ENCODE measurements at regions not wholly inside any gene's neighbourhood (a gene's known extent, or its start where the extent isn't known, plus 50 kb on each side); places are given as distances from the start of the nearest gene placed in this dataset.
A peak's percentile ranks its signal among the peaks of the same experiment; 100 is the strongest.

DNA sequence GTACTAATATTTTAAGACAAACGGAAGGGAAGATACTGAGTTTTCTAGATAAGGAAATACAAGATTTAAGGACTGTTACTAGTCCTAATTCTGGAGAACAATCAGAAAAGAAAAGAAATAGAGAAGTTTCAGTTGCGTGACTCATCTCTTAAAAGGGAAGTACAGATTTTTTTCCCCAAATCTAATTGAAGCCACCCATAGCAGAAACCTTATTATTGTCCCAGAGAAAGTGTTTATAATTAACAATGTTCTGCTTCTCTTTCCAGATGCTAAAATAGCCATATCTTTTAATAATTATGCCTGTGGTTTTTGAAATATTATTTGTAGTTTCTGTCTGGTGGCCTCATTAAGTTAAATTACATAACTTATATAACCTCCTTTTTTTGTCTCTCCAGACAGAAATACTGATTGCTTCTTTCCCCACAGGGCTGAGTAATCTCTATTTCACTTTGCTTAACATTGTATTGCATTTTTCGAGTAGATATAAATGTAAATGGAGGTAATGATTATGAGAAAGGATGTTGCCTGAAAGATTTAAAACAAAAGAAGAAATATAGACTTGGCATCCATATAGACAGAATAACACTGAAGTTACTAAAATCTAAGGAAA lies 240.7 kb upstream of the MBL2 start:
- TF ChIP-seq SPI1 (IDR thresholded peaks at IDR 0.05; ENCODE audit: low read depth, low read length) (peak; percentile 34; the same call in 1 of the 2 replicates), POLR2A (IDR thresholded peaks at IDR 0.05; ENCODE audit: low read depth, low read length) (no peak), POU2F2 (IDR thresholded peaks at IDR 0.05; ENCODE audit: low read depth, low read length) (no peak)
